GM23338 (cell line): ENCODE measurements at regions not wholly inside any gene's neighbourhood (a gene's known extent, or its start where the extent isn't known, plus 50 kb on each side); places are given as distances from the start of the nearest gene placed in this dataset.

ENCODE experiments used
- ATAC-seq: fragments of 200-7000 bp; cut with Tn5 transposase; 3 replicates; pipeline ENCODE4 v1.9.1; 2020
- DNase-seq: peaks from one replicate; pipeline ENCODE4 v3.0.0-alpha.2; 2015; ENCODE audit warnings: low spot score
- H2AFZ ChIP-seq: fragments of 200-600 bp; sonication (generic); 2 replicates; pipeline ENCODE4 v1.8.0; 2016; ENCODE audit warnings: antibody characterized with exemption, mild to moderate bottlenecking, moderate library complexity
- H3F3A ChIP-seq: fragments of 200-600 bp; sonication (generic); replicated peaks from 2 replicates; pipeline ENCODE4 v1.8.0; 2017; ENCODE audit warnings: antibody characterized with exemption, mixed run types, low read depth
- H3K27ac ChIP-seq: fragments of 200-600 bp; sonication (generic); 2 replicates; pipeline ENCODE4 v1.6.1; 2016; ENCODE audit warnings: low read depth
- H3K27me3 ChIP-seq: fragments of 200-600 bp; sonication (generic); 2 replicates; pipeline ENCODE4 v1.8.0; 2016; ENCODE audit warnings: mild to moderate bottlenecking, mixed run types, moderate library complexity; ENCODE audit not compliant: insufficient read depth
- H3K36me3 ChIP-seq: fragments of 200-600 bp; sonication (generic); 2 replicates; pipeline ENCODE4 v1.8.0; 2016; ENCODE audit warnings: mild to moderate bottlenecking; ENCODE audit not compliant: insufficient read depth
- H3K4me1 ChIP-seq: fragments of 200-600 bp; sonication (generic); 2 replicates; pipeline ENCODE4 v1.8.0; 2016; ENCODE audit warnings: mild to moderate bottlenecking, moderate library complexity; ENCODE audit not compliant: insufficient read depth
- H3K4me2 ChIP-seq: fragments of 200-600 bp; sonication (generic); 2 replicates; pipeline ENCODE4 v1.7.1; 2017; ENCODE audit warnings: mixed run types
- H3K4me3 ChIP-seq: fragments of 200-600 bp; sonication (generic); 2 replicates; pipeline ENCODE4 v1.6.1; 2016; ENCODE audit warnings: mixed run types
- H3K79me2 ChIP-seq: fragments of 200-600 bp; sonication (generic); replicated peaks from 2 replicates; pipeline ENCODE4 v1.8.0; 2017; ENCODE audit warnings: mild to moderate bottlenecking; ENCODE audit not compliant: insufficient read depth
- H3K9me2 ChIP-seq: fragments of 200-600 bp; sonication (generic); 2 replicates; pipeline ENCODE4 v1.8.0; 2017; ENCODE audit not compliant: insufficient read depth
- H4K20me1 ChIP-seq: fragments of 200-600 bp; sonication (generic); replicated peaks from 2 replicates; pipeline ENCODE4 v1.8.0; 2017; ENCODE audit warnings: mild to moderate bottlenecking; ENCODE audit not compliant: insufficient read depth
- H3K27ac Mint-ChIP-seq: 2 replicates; pipeline ENCODE4 v1.8.0; 2020; ENCODE audit warnings: inconsistent platforms, mild to moderate bottlenecking, moderate library complexity, mixed read lengths
- H3K27me3 Mint-ChIP-seq: 3 replicates; pipeline ENCODE4 v1.8.0; 2022; ENCODE audit warnings: low read depth, mild to moderate bottlenecking, moderate library complexity, mixed read lengths, inconsistent platforms; ENCODE audit not compliant: insufficient read depth, poor library complexity
- H3K36me3 Mint-ChIP-seq: 3 replicates; pipeline ENCODE4 v1.8.0; 2021; ENCODE audit warnings: low read depth, mild to moderate bottlenecking, inconsistent platforms, moderate library complexity, mixed read lengths
- H3K4me1 Mint-ChIP-seq: 3 replicates; pipeline ENCODE4 v1.8.0; 2020; ENCODE audit warnings: mild to moderate bottlenecking, inconsistent platforms, mixed read lengths
- H3K4me3 Mint-ChIP-seq: 3 replicates; pipeline ENCODE4 v1.8.0; 2021; ENCODE audit warnings: moderate library complexity, mild to moderate bottlenecking, inconsistent platforms, mixed read lengths
- H3K9me3 Mint-ChIP-seq: 3 replicates; pipeline ENCODE4 v1.8.0; 2020; ENCODE audit warnings: moderate library complexity, mild to moderate bottlenecking, inconsistent platforms, mixed read lengths
- CREB1 ChIP-seq: fragments of 250-450 bp; sonication (Bioruptor Pico); IDR thresholded peaks from 2 replicates; pipeline ENCODE4 v1.5.0; 2020; ENCODE audit warnings: low read depth, mild to moderate bottlenecking, moderate library complexity
- ETS1 ChIP-seq: IDR thresholded peaks from 2 replicates; pipeline ENCODE4 v1.6.1; 2016; ENCODE audit warnings: antibody characterized with exemption
- EZH2 ChIP-seq: fragments of 200-600 bp; sonication (generic); IDR thresholded peaks from one replicate; pipeline ENCODE4 v1.8.0; 2017; ENCODE audit warnings: antibody characterized with exemption, mild to moderate bottlenecking, low read depth; ENCODE audit not compliant: unreplicated experiment
- EZH2phosphoT487 ChIP-seq: fragments of 200-600 bp; sonication (generic); IDR thresholded peaks from one replicate; pipeline ENCODE4 v1.8.1; 2018; ENCODE audit warnings: antibody characterized with exemption; ENCODE audit not compliant: unreplicated experiment
- JUNB ChIP-seq: IDR thresholded peaks from one replicate; pipeline ENCODE4 v1.6.1; 2016; ENCODE audit warnings: antibody characterized with exemption; ENCODE audit not compliant: unreplicated experiment
- NANOG ChIP-seq: IDR thresholded peaks from 2 replicates; pipeline ENCODE4 v1.6.1; 2016; ENCODE audit warnings: antibody characterized with exemption, borderline replicate concordance
- POLR2AphosphoS5 ChIP-seq: IDR thresholded peaks from 2 replicates; pipeline ENCODE4 v1.6.1; 2016; ENCODE audit warnings: antibody characterized with exemption, low read depth
- REST ChIP-seq: IDR thresholded peaks from one replicate; pipeline ENCODE4 v1.6.1; 2018; ENCODE audit warnings: antibody characterized with exemption; ENCODE audit not compliant: unreplicated experiment
- STAT1 ChIP-seq: IDR thresholded peaks from one replicate; pipeline ENCODE4 v1.6.1; 2016; ENCODE audit warnings: antibody characterized with exemption; ENCODE audit not compliant: unreplicated experiment
- ZNF114 ChIP-seq: fragments of 250-450 bp; sonication (Bioruptor Pico); IDR thresholded peaks from 2 replicates; pipeline ENCODE4 v1.5.0; 2020; ENCODE audit warnings: mild to moderate bottlenecking, moderate library complexity
- ZNF331 ChIP-seq: fragments of 250-450 bp; sonication (Bioruptor Pico); IDR thresholded peaks from 2 replicates; pipeline ENCODE4 v1.5.0; 2020; ENCODE audit warnings: low read depth, mild to moderate bottlenecking, moderate library complexity
- ZNF462 ChIP-seq: fragments of 250-450 bp; sonication (Bioruptor Pico); IDR thresholded peaks from 2 replicates; pipeline ENCODE4 v1.5.0; 2020; ENCODE audit warnings: mild to moderate bottlenecking, moderate library complexity

- no peak for ATAC-seq
- peaks cover 2% of the 10 kb centered on the region for H3K27me3 Mint-ChIP-seq
These were observed 474.7 kb downstream of the LMO4 start for GRCh38 chr1:87803375-87803774.

GRCh38 chr1:87804128-87804527 is 475.4 kb downstream of the LMO4 start:
- Histone ChIP-seq H3K27ac (no peak overlapping the region), H3K79me2 (no peaks in the 10 kb centered on the region), H3K4me3 (no peak overlapping the region), H3K4me1 (no peaks in the 10 kb centered on the region), H3K36me3 (no peaks in the 10 kb centered on the region), H3K9me2 (0 out of 2 replicates have a peak, but pooled peaks cover 3% of the 10 kb centered on the region), H3K27me3 (no peaks in the 10 kb centered on the region), H4K20me1 (no peaks in the 10 kb centered on the region), H3F3A (no peaks in the 10 kb centered on the region), H3K4me2 (no peak overlapping the region), H2AFZ (no peak overlapping the region)
- Mint-ChIP-seq H3K27me3 (peaks cover 2% of the 10 kb centered on the region), H3K9me3 (peaks cover 7% of the 10 kb centered on the region; the same call in 2 of the 3 replicates), H3K4me1 (peaks cover 12% of the 10 kb centered on the region; the same call in 2 of the 3 replicates), H3K27ac (no peak overlapping the region), H3K36me3 (peaks cover 3% of the 10 kb centered on the region; the same call in 1 of the 3 replicates), H3K4me3 (no peak overlapping the region)
- DNase-seq (no peak), ATAC-seq (no peak)
- no peak for TF ChIP-seq POLR2AphosphoS5
- TF ChIP-seq STAT1 = no peak
- TF ChIP-seq REST = no peak
- no peak for TF ChIP-seq EZH2phosphoT487
- TF ChIP-seq NANOG = no peak
- TF ChIP-seq ZNF462 (CRISPR knock-in tag) = no peak
- no peak for TF ChIP-seq ETS1
- TF ChIP-seq JUNB = no peak
- no peak for TF ChIP-seq EZH2
- no peak for TF ChIP-seq ZNF114 (CRISPR knock-in tag)
- TF ChIP-seq CREB1 (CRISPR knock-in tag) = no peak
- TF ChIP-seq ZNF331 = no peak

More at GRCh38 chr1:87803375-87803774, 474.7 kb downstream of the LMO4 start:
- DNase-seq = no peak
- Histone ChIP-seq H3K79me2 (no peaks in the 10 kb centered on the region), H3F3A (no peaks in the 10 kb centered on the region), H3K4me1 (no peaks in the 10 kb centered on the region), H3K27ac (no peak overlapping the region), H3K27me3 (no peaks in the 10 kb centered on the region), H3K9me2 (0 out of 2 replicates have a peak, but pooled peaks cover 3% of the 10 kb centered on the region), H3K4me2 (no peak overlapping the region), H4K20me1 (no peaks in the 10 kb centered on the region), H3K4me3 (no peak overlapping the region), H2AFZ (no peak overlapping the region), H3K36me3 (no peaks in the 10 kb centered on the region)
- no peak overlapping the region for H3K27ac Mint-ChIP-seq
- no peak for TF ChIP-seq EZH2phosphoT487
- no peaks in the 10 kb centered on the region for H3K36me3 Mint-ChIP-seq
- no peak overlapping the region for H3K4me3 Mint-ChIP-seq
- H3K4me1 Mint-ChIP-seq = peaks cover 12% of the 10 kb centered on the region; the same call in 2 of the 3 replicates
- H3K9me3 Mint-ChIP-seq = peaks cover 3% of the 10 kb centered on the region; the same call in 2 of the 3 replicates
